B cell (primary cell): ENCODE measurements at regions not wholly inside any gene's neighbourhood (a gene's known extent, or its start where the extent isn't known, plus 50 kb on each side); places are given as distances from the start of the nearest gene placed in this dataset.

Experiments
- ATAC-seq: fragments of 200-7000 bp; cut with Tn5 transposase; one replicate; pipeline ENCODE4 v1.10.0; 2021; ENCODE audit warnings: low read depth, mild to moderate bottlenecking, moderate number of reproducible peaks, moderate library complexity
- CTCF ChIA-PET: fragments of 350-600 bp; sonication (Branson Sonifier 250); formaldehyde crosslinking; loops from one replicate; lab custom pipeline; 2021; ENCODE audit warnings: antibody characterized with exemption, inconsistent platforms; lab: Charles Lee
- POLR2A ChIA-PET: fragments of 350-600 bp; sonication (Branson Sonifier 250); formaldehyde crosslinking; loops from one replicate; lab custom pipeline; 2021; ENCODE audit warnings: antibody characterized with exemption; lab: Charles Lee
- DNase-seq: peaks from one replicate; pipeline ENCODE4 v3.0.0; 2013
- H2AFZ ChIP-seq: 2 replicates; pipeline ENCODE4 v1.6.1; 2012; ENCODE audit warnings: mild to moderate bottlenecking, low read depth, low read length; ENCODE audit not compliant: insufficient read depth, poor library complexity, severe bottlenecking
- H3K27ac ChIP-seq, 2 donors: 1 replicate in 1 of 2; 2 replicates in 1 of 2; pipeline ENCODE4 v1.5.1; 2012 to 2013; ENCODE audit warnings: low read length in 2 of 2, mild to moderate bottlenecking in 2 of 2, moderate library complexity in 1 of 2
- H3K27me3 ChIP-seq, 4 experiments: fragments of 200-600 bp in 1 of 4; sonication (generic) in 1 of 4; replicated peaks in 1 of 4; 1 replicate in 2 of 4; 2 replicates in 2 of 4; pipeline versions ENCODE4 v1.6.1 to v1.7.0; 2013 to 2016; ENCODE audit warnings: low read length in 3 of 4, mild to moderate bottlenecking in 2 of 4, mixed read lengths in 1 of 4, moderate library complexity in 1 of 4; ENCODE audit not compliant: insufficient read depth in 4 of 4, control insufficient read depth in 3 of 4; ENCODE audit errors: control extremely low read depth in 1 of 4
- H3K36me3 ChIP-seq, 2 experiments: replicated peaks in 1 of 2; 1 replicate in 1 of 2; 2 replicates in 1 of 2; pipeline versions ENCODE4 v1.6.1 to v1.7.1; 2013; ENCODE audit warnings: low read length in 1 of 2; ENCODE audit not compliant: insufficient read depth in 2 of 2, control insufficient read depth in 1 of 2; ENCODE audit errors: control extremely low read depth in 1 of 2, extremely low read depth in 1 of 2
- H3K4me1 ChIP-seq, 2 donors: fragments of 200-600 bp in 1 of 2; sonication (generic) in 1 of 2; 1 replicate in 1 of 2; 2 replicates in 1 of 2; pipeline versions ENCODE4 v1.5.1 to v1.6.1; 2013 to 2017; ENCODE audit warnings: low read length in 2 of 2; ENCODE audit not compliant: control insufficient read depth in 2 of 2, insufficient read depth in 2 of 2
- H3K4me2 ChIP-seq: replicated peaks from 2 replicates; pipeline ENCODE3; 2012; ENCODE audit warnings: mild to moderate bottlenecking, low read depth, low read length; ENCODE audit not compliant: poor library complexity, severe bottlenecking
- H3K4me3 ChIP-seq, 5 experiments: fragments of 200-600 bp in 1 of 5; sonication (generic) in 1 of 5; 1 replicate in 3 of 5; 2 replicates in 2 of 5; pipeline versions ENCODE4 v1.5.1 to v1.7.0; 2011 to 2016; ENCODE audit warnings: low read length in 4 of 5, mild to moderate bottlenecking in 4 of 5, low read depth in 2 of 5, control low read depth in 1 of 5, moderate library complexity in 1 of 5; ENCODE audit not compliant: insufficient read depth in 1 of 5; ENCODE audit errors: control extremely low read depth in 1 of 5, extremely low read depth in 1 of 5
- H3K79me2 ChIP-seq: fragments of 200-600 bp; sonication (generic); one replicate; pipeline ENCODE4 v1.6.0; 2016; ENCODE audit warnings: low read length; ENCODE audit not compliant: control insufficient read depth, insufficient read depth
- H3K9ac ChIP-seq: fragments of 200-600 bp; sonication (generic); 2 replicates; pipeline ENCODE4 v1.6.1; 2017; ENCODE audit warnings: mild to moderate bottlenecking, low read length, moderate library complexity
- H3K9me3 ChIP-seq, 3 donors: one replicate each; pipeline versions ENCODE4 v1.6.1 to v1.7.1; 2013; ENCODE audit warnings: low read length in 2 of 3; ENCODE audit not compliant: control insufficient read depth in 2 of 3, insufficient read depth in 1 of 3; ENCODE audit errors: control extremely low read depth in 1 of 3
- H4K20me1 ChIP-seq: 2 replicates; pipeline ENCODE4 v1.6.0; 2012; ENCODE audit warnings: mild to moderate bottlenecking, low read length; ENCODE audit not compliant: insufficient read depth, control insufficient read depth, poor library complexity, severe bottlenecking
- H3K27ac Mint-ChIP-seq: one replicate; pipeline ENCODE4 v1.8.0; 2021; ENCODE audit warnings: mixed read lengths
- H3K27me3 Mint-ChIP-seq: one replicate; pipeline ENCODE4 v1.8.0; 2021; ENCODE audit warnings: mixed read lengths
- H3K4me1 Mint-ChIP-seq: one replicate; pipeline ENCODE4 v1.8.0; 2021; ENCODE audit warnings: mixed read lengths
- H3K4me3 Mint-ChIP-seq: one replicate; pipeline ENCODE4 v1.8.0; 2021; ENCODE audit warnings: mixed read lengths
- H3K9me3 Mint-ChIP-seq: one replicate; pipeline ENCODE4 v1.8.0; 2022; ENCODE audit warnings: mixed read lengths; ENCODE audit not compliant: insufficient read depth
- CTCF ChIP-seq: fragments of 200-600 bp; IDR thresholded peaks from one replicate; pipeline ENCODE4 v1.8.0; 2022; ENCODE audit warnings: antibody characterized with exemption, mild to moderate bottlenecking
- EZH2 ChIP-seq: IDR thresholded peaks from 2 replicates; pipeline ENCODE4 v1.6.1; 2012; ENCODE audit warnings: borderline replicate concordance, low read depth, mild to moderate bottlenecking, moderate library complexity, low read length; ENCODE audit not compliant: insufficient read depth, poor library complexity, severe bottlenecking
- WGBS: methylation state at CpG from one replicate; pipeline ENCODE4 v1.1.5; 2013; ENCODE audit warnings: missing lambda C conversion rate; ENCODE audit not compliant: insufficient coverage; 5-methylcytosine and 5-hydroxymethylcytosine counted together
- intact Hi-C: fragments of 100-400 bp; cut with micrococcal nuclease; formaldehyde crosslinking; loops from one replicate; pipeline ENCODE4 v1.10.0; 2022

- no peaks in the 10 kb centered on the region for H4K20me1 ChIP-seq
- DNase-seq = no peak
- Mint-ChIP-seq H3K27me3 (no peaks in the 10 kb centered on the region), H3K4me1 (no peaks in the 10 kb centered on the region), H3K4me3 (no peak overlapping the region), H3K27ac (no peak overlapping the region), H3K9me3 (peaks cover 7% of the 10 kb centered on the region)
- no peak overlapping the region for H3K27ac ChIP-seq
- H3K9me3 ChIP-seq = peaks cover under 1 to 4% (median 2%) of the 10 kb centered on the region in 3 donors
- no peaks in the 10 kb centered on the region for H3K36me3 ChIP-seq
- no peak overlapping the region for H3K4me2 ChIP-seq
- ChIA-PET POLR2A (no interaction called here), CTCF (no interaction called here)
- H3K4me3 ChIP-seq = no peak overlapping the region
- intact Hi-C loops = no loop called here
- TF ChIP-seq CTCF (no peak), EZH2 (no peak)
- no peak overlapping the region for H3K9ac ChIP-seq
- ATAC-seq = no peak
- no peaks in the 10 kb centered on the region for H3K4me1 ChIP-seq
- no peaks in the 10 kb centered on the region for H3K27me3 ChIP-seq
- H3K79me2 ChIP-seq = no peaks in the 10 kb centered on the region
- H2AFZ ChIP-seq = no peak overlapping the region
Measured at GRCh38 chr4:64022560-64022959, 386.7 kb downstream of the TECRL start.

DNA sequence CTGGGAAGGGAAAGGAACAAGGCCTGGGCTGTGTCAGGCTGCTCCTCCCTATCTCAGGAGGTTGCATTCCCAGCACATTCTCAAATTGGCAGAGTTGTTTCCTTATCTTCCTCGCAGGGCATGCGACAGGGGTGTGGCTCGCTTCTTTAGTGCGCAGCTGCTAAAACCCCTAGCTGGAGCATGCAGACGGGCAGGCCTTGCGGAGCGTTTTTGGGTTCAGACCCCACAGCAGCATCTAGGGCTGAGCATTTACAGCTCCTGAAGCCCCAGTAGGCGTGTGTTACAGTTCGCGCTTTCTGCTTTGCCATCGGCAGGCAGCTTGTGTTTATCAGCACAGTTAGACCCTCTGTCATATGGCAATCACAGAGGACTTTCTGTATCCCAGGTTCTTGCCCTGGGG is 392.4 kb downstream of the TECRL start:
- no peak overlapping the region for H3K27ac ChIP-seq
- H3K79me2 ChIP-seq = no peaks in the 10 kb centered on the region
- TF ChIP-seq CTCF = no peak
- TF ChIP-seq EZH2 = no peak
- H3K4me2 ChIP-seq = no peak overlapping the region
- H3K36me3 ChIP-seq = no peaks in the 10 kb centered on the region
- no peaks in the 10 kb centered on the region for H3K4me1 ChIP-seq
- ATAC-seq (no peak), DNase-seq (no peak)
- H3K4me3 ChIP-seq = no peak overlapping the region
- ChIA-PET POLR2A (no interaction called here), CTCF (no interaction called here)
- no peaks in the 10 kb centered on the region for H3K4me1 Mint-ChIP-seq
- H3K4me3 Mint-ChIP-seq = no peak overlapping the region
- no peak overlapping the region for H3K9ac ChIP-seq
- peaks cover 6% of the 10 kb centered on the region for H3K9me3 Mint-ChIP-seq
- H2AFZ ChIP-seq = no peak overlapping the region
- H4K20me1 ChIP-seq = no peaks in the 10 kb centered on the region
- intact Hi-C loops = no loop called here
- peaks cover 0 to 9% (median 0%) of the 10 kb centered on the region in 3 donors for H3K9me3 ChIP-seq
- H3K27me3 ChIP-seq = no peaks in the 10 kb centered on the region
- H3K27me3 Mint-ChIP-seq = no peaks in the 10 kb centered on the region
- H3K27ac Mint-ChIP-seq = no peak overlapping the region
- 92% methylated on average over 11 of the region's 11 CpGs for WGBS
